Activated CD4-positive, alpha-beta memory T cell treated with anti-CD3 and anti-CD28 coated beads for 36 hours (primary cell): ENCODE measurements at regions not wholly inside any gene's neighbourhood (a gene's known extent, or its start where the extent isn't known, plus 50 kb on each side); places are given as distances from the start of the nearest gene placed in this dataset.

Source experiments
- CTCF ChIA-PET: fragments of 350-600 bp; sonication (Branson Sonifier 250); formaldehyde crosslinking; loops from one replicate; lab custom pipeline; 2021; ENCODE audit warnings: antibody characterized with exemption, inconsistent platforms; lab: Charles Lee
- POLR2A ChIA-PET: fragments of 350-600 bp; sonication (Branson Sonifier 250); formaldehyde crosslinking; loops from one replicate; lab custom pipeline; 2021; ENCODE audit warnings: antibody characterized with exemption; lab: Charles Lee
- DNase-seq: peaks from one replicate; pipeline ENCODE4 v3.0.0-alpha.2; 2020
- H3K27ac Mint-ChIP-seq: one replicate; pipeline ENCODE4 v1.8.0; 2021; ENCODE audit warnings: mixed read lengths
- H3K27me3 Mint-ChIP-seq: one replicate; pipeline ENCODE4 v1.8.0; 2021; ENCODE audit warnings: mixed read lengths
- H3K36me3 Mint-ChIP-seq: one replicate; pipeline ENCODE4 v1.8.0; 2021; ENCODE audit warnings: mixed read lengths
- H3K4me1 Mint-ChIP-seq: one replicate; pipeline ENCODE4 v1.8.0; 2021; ENCODE audit warnings: low read depth, mixed read lengths
- H3K4me3 Mint-ChIP-seq: one replicate; pipeline ENCODE4 v1.8.0; 2021; ENCODE audit warnings: mild to moderate bottlenecking, mixed read lengths
- H3K9me3 Mint-ChIP-seq: one replicate; pipeline ENCODE4 v1.8.0; 2021; ENCODE audit warnings: mixed read lengths
- intact Hi-C: fragments of 100-400 bp; cut with micrococcal nuclease; formaldehyde crosslinking; loops from one replicate; pipeline ENCODE4 v1.15.1; 2023

- POLR2A ChIA-PET, result no interaction called here
- intact Hi-C loops, result no loop called here
Measured at GRCh38 chr1:64366821-64367220, 103.1 kb upstream of the CACHD1 start.

DNA sequence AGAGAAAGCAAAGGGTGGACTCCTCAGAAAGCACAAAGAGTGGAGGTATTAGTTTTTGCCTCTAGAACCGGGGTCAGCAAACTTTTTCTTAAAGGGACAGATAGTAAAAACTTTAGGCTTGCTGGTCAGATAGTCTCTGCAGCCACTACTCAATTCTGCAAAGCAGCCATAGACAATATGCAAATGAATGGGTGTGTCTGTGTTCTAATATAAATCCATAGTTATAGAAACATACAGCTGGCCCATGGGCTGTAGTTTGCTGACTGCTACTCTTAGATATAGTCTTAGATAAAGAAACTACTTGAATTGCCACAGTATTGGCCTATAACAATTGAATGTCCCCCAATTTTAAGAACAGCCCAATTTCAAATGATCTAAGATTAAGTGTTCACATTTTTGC is 101.6 kb upstream of the CACHD1 start:
- H3K4me1 Mint-ChIP-seq, result no peaks in the 10 kb centered on the region
- peaks cover 8% of the 10 kb centered on the region for H3K27me3 Mint-ChIP-seq
- no peaks in the 10 kb centered on the region for H3K9me3 Mint-ChIP-seq
- ChIA-PET POLR2A (no interaction called here), CTCF (no interaction called here)
- intact Hi-C loops, result no loop called here
- H3K27ac Mint-ChIP-seq, result no peak overlapping the region
- H3K4me3 Mint-ChIP-seq, result no peak overlapping the region
- no peaks in the 10 kb centered on the region for H3K36me3 Mint-ChIP-seq
- DNase-seq, result no peak

More at GRCh38 chr1:64366821-64367220, 103.1 kb upstream of the CACHD1 start:
- Mint-ChIP-seq H3K9me3 (no peaks in the 10 kb centered on the region), H3K36me3 (no peaks in the 10 kb centered on the region), H3K27me3 (peaks cover 8% of the 10 kb centered on the region), H3K4me3 (no peak overlapping the region), H3K4me1 (no peaks in the 10 kb centered on the region), H3K27ac (no peak overlapping the region)
- no peak for DNase-seq
- CTCF ChIA-PET, result no interaction called here

DNA sequence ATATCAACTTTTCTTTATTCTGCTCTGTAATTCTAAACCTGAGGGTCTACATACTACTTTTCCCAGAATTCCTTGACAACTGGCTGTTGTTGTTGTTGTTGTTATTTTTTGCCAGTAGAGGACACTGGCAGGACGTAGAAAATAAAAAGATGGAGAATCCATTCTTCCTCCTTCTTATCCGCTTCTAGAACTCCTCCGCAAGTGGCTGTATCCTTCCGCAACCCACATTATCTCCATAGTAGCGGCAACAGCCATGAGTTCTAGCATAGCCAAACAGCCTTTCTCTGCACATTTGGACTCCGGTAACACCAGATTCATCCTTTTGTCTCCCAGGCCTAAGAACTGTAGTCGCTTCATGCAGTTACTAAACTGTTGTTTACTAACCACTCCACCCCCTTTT is 91.1 kb upstream of the CACHD1 start:
- intact Hi-C loops, result no loop called here
- ChIA-PET CTCF (no interaction called here), POLR2A (no interaction called here)
- Mint-ChIP-seq H3K36me3 (no peaks in the 10 kb centered on the region), H3K27me3 (peaks cover 2% of the 10 kb centered on the region), H3K4me1 (no peaks in the 10 kb centered on the region), H3K9me3 (no peaks in the 10 kb centered on the region), H3K27ac (no peak overlapping the region), H3K4me3 (no peak overlapping the region)
- no peak for DNase-seq

GRCh38 chr1:64387389-64388285 is 82.3 kb upstream of the CACHD1 start:
- Mint-ChIP-seq H3K9me3 (no peaks in the 10 kb centered on the region), H3K4me1 (no peaks in the 10 kb centered on the region), H3K36me3 (no peaks in the 10 kb centered on the region), H3K4me3 (no peak overlapping the region), H3K27me3 (no peaks in the 10 kb centered on the region), H3K27ac (no peak overlapping the region)
- intact Hi-C loops, result no loop called here
- no peak for DNase-seq
- POLR2A ChIA-PET, result no interaction called here
- CTCF ChIA-PET, result no interaction called here

DNA sequence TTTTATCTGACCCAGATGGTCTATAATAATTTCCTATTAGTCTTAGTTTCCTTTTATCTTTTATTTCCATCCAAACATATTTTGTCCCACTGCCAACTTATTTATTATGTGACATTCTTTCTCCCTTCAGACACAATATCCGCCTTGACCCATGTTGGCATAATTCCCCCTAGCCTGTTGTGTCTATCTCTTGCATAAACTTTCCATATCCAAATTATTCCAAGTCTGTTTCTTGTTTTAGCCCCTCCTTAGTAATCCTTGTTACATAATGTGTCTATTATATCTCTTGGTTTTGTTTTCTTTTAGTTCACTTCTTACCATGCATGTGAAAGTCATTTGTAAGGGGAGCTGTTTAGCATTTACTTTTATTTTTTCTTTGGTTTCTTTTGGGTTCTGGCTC is 81.6 kb upstream of the CACHD1 start:
- POLR2A ChIA-PET, result no interaction called here
- Mint-ChIP-seq H3K27me3 (no peaks in the 10 kb centered on the region), H3K27ac (no peak overlapping the region)

DNA sequence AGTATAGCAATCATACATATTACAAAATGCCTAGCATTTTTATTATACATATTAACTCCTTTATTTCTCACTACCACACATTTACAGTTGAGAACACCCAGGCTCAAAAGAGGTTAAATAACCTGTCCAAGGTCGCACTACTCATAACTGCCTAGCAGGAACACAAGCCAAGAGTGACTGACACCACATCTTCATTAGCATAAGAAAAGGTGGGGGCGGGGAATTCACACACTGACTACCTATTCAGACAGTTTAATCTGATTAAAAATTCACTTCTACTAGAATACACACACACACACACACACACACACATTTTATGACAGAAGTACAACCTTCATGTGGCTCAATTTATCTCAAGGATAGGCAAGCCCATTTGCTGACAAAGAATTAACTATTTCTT is 77.8 kb upstream of the CACHD1 start:
- Mint-ChIP-seq H3K27ac (no peak overlapping the region), H3K27me3 (peaks cover 6% of the 10 kb centered on the region), H3K4me3 (no peak overlapping the region), H3K4me1 (no peaks in the 10 kb centered on the region), H3K9me3 (no peaks in the 10 kb centered on the region), H3K36me3 (no peaks in the 10 kb centered on the region)
- intact Hi-C loops, result no loop called here
- no peak for DNase-seq
- CTCF ChIA-PET, result no interaction called here
- POLR2A ChIA-PET, result no interaction called here

More for the DNA sequence above, 81.6 kb upstream of the CACHD1 start:
- no peaks in the 10 kb centered on the region for H3K36me3 Mint-ChIP-seq
- no peaks in the 10 kb centered on the region for H3K9me3 Mint-ChIP-seq
- H3K4me1 Mint-ChIP-seq, result no peaks in the 10 kb centered on the region
- intact Hi-C loops, result no loop called here
- CTCF ChIA-PET, result no interaction called here
- DNase-seq, result no peak
- no peak overlapping the region for H3K4me3 Mint-ChIP-seq

- no peak for DNase-seq
- ChIA-PET POLR2A (no interaction called here), CTCF (no interaction called here)
- intact Hi-C loops, result no loop called here
- H3K4me3 Mint-ChIP-seq, result no peak overlapping the region
- no peaks in the 10 kb centered on the region for H3K36me3 Mint-ChIP-seq
- no peak overlapping the region for H3K27ac Mint-ChIP-seq
- peaks cover 6% of the 10 kb centered on the region for H3K27me3 Mint-ChIP-seq
- H3K4me1 Mint-ChIP-seq, result no peaks in the 10 kb centered on the region
- no peaks in the 10 kb centered on the region for H3K9me3 Mint-ChIP-seq
Measured at GRCh38 chr1:64393790-64394189, 76.1 kb upstream of the CACHD1 start.

DNA sequence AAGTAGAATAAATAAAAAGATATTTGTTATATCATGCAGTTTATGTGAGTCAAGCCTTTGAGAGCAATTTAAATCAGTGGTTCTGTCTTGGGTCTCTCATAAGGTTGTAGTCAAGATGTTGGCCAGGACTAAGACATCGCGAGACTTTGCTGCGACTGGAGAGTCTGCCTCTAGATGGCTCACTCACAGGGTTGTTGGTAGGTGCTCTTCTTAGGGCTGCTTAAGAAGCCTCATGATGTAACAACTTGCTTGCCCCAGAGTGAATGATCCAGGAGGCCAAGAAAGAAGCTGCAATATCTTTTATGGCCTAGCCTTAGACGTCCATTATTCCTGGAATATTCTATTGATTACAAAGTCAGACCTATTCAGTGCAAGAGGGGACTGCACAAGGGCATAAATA is 73.1 kb upstream of the CACHD1 start:
- POLR2A ChIA-PET, result no interaction called here
- Mint-ChIP-seq H3K36me3 (no peaks in the 10 kb centered on the region), H3K4me1 (no peaks in the 10 kb centered on the region), H3K9me3 (no peaks in the 10 kb centered on the region), H3K27ac (no peak overlapping the region), H3K27me3 (peaks cover 11% of the 10 kb centered on the region), H3K4me3 (no peak overlapping the region)
- intact Hi-C loops, result no loop called here
- CTCF ChIA-PET, result no interaction called here
- DNase-seq, result no peak

DNA sequence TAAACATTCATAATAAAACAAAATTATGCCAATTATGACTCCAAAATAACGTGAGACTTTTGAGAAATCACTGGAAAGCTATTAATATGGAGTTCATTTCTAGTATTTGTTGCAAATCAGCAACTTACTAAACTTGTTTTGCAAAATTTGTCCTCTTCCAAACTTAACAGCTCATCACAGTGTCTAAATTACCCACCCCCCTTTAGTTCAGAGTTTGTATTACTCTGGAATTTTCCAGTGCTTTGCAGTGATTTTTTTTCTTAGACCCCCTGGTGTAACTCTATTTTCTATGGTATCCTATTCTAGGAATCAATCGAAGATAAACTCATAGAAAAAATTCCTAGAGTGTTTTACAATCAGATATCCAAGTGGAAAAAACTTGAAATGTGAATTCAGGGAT is 72.4 kb upstream of the CACHD1 start:
- H3K27ac Mint-ChIP-seq, result no peak overlapping the region
- ChIA-PET CTCF (no interaction called here), POLR2A (no interaction called here)
- no peaks in the 10 kb centered on the region for H3K4me1 Mint-ChIP-seq
- no peak for DNase-seq
- H3K9me3 Mint-ChIP-seq, result no peaks in the 10 kb centered on the region
- intact Hi-C loops, result no loop called here
- H3K27me3 Mint-ChIP-seq, result peaks cover 11% of the 10 kb centered on the region
- no peak overlapping the region for H3K4me3 Mint-ChIP-seq
- no peaks in the 10 kb centered on the region for H3K36me3 Mint-ChIP-seq

DNA sequence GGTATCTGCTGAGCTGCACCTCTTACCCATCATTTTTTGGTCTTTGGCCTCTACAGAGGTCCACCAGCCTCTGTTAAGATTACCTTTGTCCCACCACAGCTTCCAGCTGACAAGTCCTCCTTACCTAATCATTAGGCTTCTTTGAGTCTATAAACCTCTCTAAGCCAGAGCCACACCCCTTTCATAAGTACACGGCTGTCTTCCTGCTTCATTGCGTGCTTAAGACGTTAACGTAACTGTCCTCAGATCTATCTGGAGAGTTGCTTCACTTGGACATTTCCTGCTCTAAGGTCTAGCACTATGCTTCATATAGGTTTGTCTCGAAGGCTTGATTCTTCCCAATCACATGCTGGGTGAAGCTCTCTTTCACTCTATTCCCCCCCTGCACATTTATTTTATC is 71.0 kb upstream of the CACHD1 start:
- Mint-ChIP-seq H3K27ac (no peak overlapping the region), H3K9me3 (no peaks in the 10 kb centered on the region), H3K4me1 (no peaks in the 10 kb centered on the region), H3K4me3 (no peak overlapping the region), H3K36me3 (no peaks in the 10 kb centered on the region), H3K27me3 (peaks cover 11% of the 10 kb centered on the region)
- DNase-seq, result no peak
- CTCF ChIA-PET, result no interaction called here
- intact Hi-C loops, result no loop called here
- POLR2A ChIA-PET, result no interaction called here

- Mint-ChIP-seq H3K27ac (no peak overlapping the region), H3K9me3 (no peaks in the 10 kb centered on the region), H3K27me3 (peaks cover 8% of the 10 kb centered on the region), H3K4me1 (no peaks in the 10 kb centered on the region), H3K36me3 (no peaks in the 10 kb centered on the region), H3K4me3 (no peak overlapping the region)
- intact Hi-C loops, result no loop called here
- CTCF ChIA-PET, result no interaction called here
- POLR2A ChIA-PET, result no interaction called here
- DNase-seq, result no peak
Measured at GRCh38 chr1:64401285-64401684, 68.6 kb upstream of the CACHD1 start.

DNA sequence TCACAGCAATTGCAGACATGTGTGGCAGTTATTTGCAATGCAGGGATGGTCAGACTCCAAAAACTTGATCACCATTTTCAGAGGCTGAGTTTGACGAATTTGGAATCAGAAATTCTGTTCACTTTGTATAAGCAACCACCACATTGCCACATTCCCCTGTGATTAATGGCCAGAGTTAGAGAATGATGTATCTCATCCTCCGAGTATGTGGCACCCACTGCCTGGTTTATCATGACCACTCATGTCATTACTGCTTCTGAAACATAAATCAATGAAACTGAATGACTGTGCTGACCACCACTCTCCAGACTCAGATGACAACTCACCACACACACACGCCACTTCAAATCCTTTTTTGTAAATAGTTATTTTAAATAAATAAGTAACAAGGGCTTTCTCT is 66.6 kb upstream of the CACHD1 start:
- no peaks in the 10 kb centered on the region for H3K4me1 Mint-ChIP-seq
- H3K4me3 Mint-ChIP-seq, result no peak overlapping the region
- no peaks in the 10 kb centered on the region for H3K9me3 Mint-ChIP-seq
- ChIA-PET POLR2A (no interaction called here), CTCF (no interaction called here)
- no peak overlapping the region for H3K27ac Mint-ChIP-seq
- peaks cover 8% of the 10 kb centered on the region for H3K27me3 Mint-ChIP-seq
- DNase-seq, result no peak
- no peaks in the 10 kb centered on the region for H3K36me3 Mint-ChIP-seq
- intact Hi-C loops, result no loop called here

DNA sequence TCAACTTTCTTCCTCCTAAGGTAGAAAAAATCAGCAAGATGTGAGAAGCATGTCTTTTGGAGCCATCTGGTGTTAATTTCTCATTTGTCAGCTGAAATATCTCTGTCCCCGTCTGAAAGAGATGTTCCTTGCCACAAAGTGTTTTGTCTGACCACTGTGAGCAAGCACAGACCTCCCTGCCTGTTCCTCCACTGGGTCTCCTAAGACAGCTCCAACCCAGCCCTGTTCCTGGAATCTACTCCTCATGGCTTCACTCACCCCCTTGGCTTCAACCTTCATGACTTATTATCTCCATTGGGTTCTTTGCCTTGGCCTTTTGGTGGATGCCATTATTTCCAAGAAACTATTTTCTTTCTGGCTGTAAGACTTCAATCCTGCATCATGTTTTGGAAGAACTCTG is 65.7 kb upstream of the CACHD1 start:
- Mint-ChIP-seq H3K36me3 (no peaks in the 10 kb centered on the region), H3K4me1 (no peaks in the 10 kb centered on the region), H3K27me3 (peaks cover 8% of the 10 kb centered on the region), H3K4me3 (no peak overlapping the region), H3K27ac (no peak overlapping the region), H3K9me3 (no peaks in the 10 kb centered on the region)
- ChIA-PET POLR2A (no interaction called here), CTCF (no interaction called here)
- intact Hi-C loops, result no loop called here
- no peak for DNase-seq
